Kidney (tissue), 13 donors: ENCODE measurements at regions not wholly inside any gene's neighbourhood (a gene's known extent, or its start where the extent isn't known, plus 50 kb on each side); places are given as distances from the start of the nearest gene placed in this dataset.

ENCODE experiments used
- DNase-seq, 5 donors: peaks; one replicate each; pipeline ENCODE4 v3.0.0-alpha.2; 2013 to 2020
- FAIRE-seq: peaks from 2 replicates; lab custom pipeline; 2012; peaks lifted over from hg19 to GRCh38; lab: Jason Lieb, UNC
- H3K27ac ChIP-seq, 2 donors: one replicate each; pipeline ENCODE4 v1.7.0; 2013; ENCODE audit warnings: low read depth in 2 of 2, low read length in 2 of 2, inconsistent platforms in 1 of 2
- H3K27me3 ChIP-seq: one replicate; pipeline ENCODE4 v1.7.1; 2013; ENCODE audit warnings: low read length, inconsistent platforms; ENCODE audit not compliant: control insufficient read depth, insufficient read depth
- H3K36me3 ChIP-seq, 3 donors: one replicate each; pipeline versions ENCODE4 v1.7.0 to v1.7.1; 2013; ENCODE audit warnings: low read length in 3 of 3, control low read depth in 1 of 3, inconsistent platforms in 1 of 3; ENCODE audit not compliant: insufficient read depth in 3 of 3, control insufficient read depth in 2 of 3
- H3K4me1 ChIP-seq, 3 donors: one replicate each; pipeline versions ENCODE4 v1.7.0 to v1.7.1; 2013; ENCODE audit warnings: low read length in 3 of 3, inconsistent platforms in 1 of 3, low read depth in 1 of 3; ENCODE audit not compliant: control insufficient read depth in 2 of 3, insufficient read depth in 2 of 3
- H3K4me3 ChIP-seq, 3 donors: one replicate each; pipeline versions ENCODE4 v1.7.0 to v1.8.1; 2013; ENCODE audit warnings: low read length in 3 of 3, control low read depth in 1 of 3, inconsistent platforms in 1 of 3
- H3K9ac ChIP-seq, 3 donors: one replicate each; pipeline versions ENCODE4 v1.7.0 to v1.7.1; 2013; ENCODE audit warnings: low read length in 3 of 3, control low read depth in 1 of 3, inconsistent platforms in 1 of 3
- H3K9me3 ChIP-seq, 3 donors: one replicate each; pipeline versions ENCODE4 v1.7.0 to v1.7.1; 2013; ENCODE audit warnings: low read length in 3 of 3, control low read depth in 1 of 3, inconsistent platforms in 1 of 3; ENCODE audit not compliant: control insufficient read depth in 2 of 3, insufficient read depth in 1 of 3
- intact Hi-C: fragments of 100-400 bp; cut with DNase I; formaldehyde crosslinking; loops from one replicate; pipeline ENCODE4 v1.11.1; 2022
- TF ChIP-seq, protein P1 (sequence below): IDR thresholded peaks from 3 replicates; pipeline ENCODE4 v1.5.1; 2012; ENCODE audit warnings: mild to moderate bottlenecking, moderate library complexity, borderline replicate concordance; ENCODE audit not compliant: insufficient read depth; ENCODE audit errors: extremely low read depth
- donor health status: control.
- donor health status: control.
- donor health status: control.
- donor health status: control.
- donor health status: control.
- donor health status: DM: yes; HTN: yes; CAD: no.
- donor health status: Normal renal cell carcinoma (clear cell type).

DNA sequence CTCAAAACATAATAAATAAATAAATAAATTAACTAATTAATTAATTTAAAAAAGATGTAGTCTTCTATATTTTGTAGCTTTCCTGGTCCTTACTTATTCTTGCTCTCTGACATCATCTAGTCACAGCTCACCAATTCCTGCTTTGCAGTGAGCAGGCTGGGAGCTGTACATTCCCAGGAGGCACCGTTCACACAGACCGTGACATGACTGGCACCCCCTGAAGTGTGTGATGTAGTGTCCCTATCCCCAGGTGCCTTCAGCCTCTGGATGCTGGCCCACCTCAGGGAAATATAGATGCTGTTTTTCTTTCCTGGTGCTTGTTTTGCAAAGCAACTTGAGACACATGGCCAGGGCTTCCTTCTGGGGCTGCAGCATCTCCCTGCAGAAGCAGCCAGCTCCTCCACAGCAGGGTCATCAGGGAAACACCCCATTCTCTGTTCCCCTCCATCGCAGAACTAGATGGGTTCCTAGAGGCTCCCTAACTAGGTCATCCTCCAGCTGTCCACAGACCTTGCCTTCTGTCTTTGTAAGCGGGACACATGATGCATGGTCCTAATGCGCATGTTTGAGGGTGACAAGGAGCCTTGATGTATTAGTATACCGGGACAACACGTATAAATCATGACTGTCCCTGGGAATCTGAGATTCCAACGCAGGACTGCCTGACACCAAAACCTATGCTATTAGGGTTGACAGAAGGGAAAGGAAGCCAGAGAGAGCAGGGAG lies 76.4 kb downstream of the RHOB start:
- DNase-seq = peak in 4 of 5 donors; percentile 75 to 88 (median 82)
- Histone ChIP-seq H3K4me1 (peaks cover 0 to 20% (median 6%) of the 10 kb centered on the region in 3 donors), H3K27ac (no peak overlapping the region), H3K9me3 (no peaks in the 10 kb centered on the region), H3K4me3 (no peak overlapping the region), H3K36me3 (no peaks in the 10 kb centered on the region), H3K9ac (no peak overlapping the region), H3K27me3 (no peaks in the 10 kb centered on the region)
- TF ChIP-seq, protein P1, sequence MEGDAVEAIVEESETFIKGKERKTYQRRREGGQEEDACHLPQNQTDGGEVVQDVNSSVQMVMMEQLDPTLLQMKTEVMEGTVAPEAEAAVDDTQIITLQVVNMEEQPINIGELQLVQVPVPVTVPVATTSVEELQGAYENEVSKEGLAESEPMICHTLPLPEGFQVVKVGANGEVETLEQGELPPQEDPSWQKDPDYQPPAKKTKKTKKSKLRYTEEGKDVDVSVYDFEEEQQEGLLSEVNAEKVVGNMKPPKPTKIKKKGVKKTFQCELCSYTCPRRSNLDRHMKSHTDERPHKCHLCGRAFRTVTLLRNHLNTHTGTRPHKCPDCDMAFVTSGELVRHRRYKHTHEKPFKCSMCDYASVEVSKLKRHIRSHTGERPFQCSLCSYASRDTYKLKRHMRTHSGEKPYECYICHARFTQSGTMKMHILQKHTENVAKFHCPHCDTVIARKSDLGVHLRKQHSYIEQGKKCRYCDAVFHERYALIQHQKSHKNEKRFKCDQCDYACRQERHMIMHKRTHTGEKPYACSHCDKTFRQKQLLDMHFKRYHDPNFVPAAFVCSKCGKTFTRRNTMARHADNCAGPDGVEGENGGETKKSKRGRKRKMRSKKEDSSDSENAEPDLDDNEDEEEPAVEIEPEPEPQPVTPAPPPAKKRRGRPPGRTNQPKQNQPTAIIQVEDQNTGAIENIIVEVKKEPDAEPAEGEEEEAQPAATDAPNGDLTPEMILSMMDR = no peak
- no peak for FAIRE-seq
- intact Hi-C loops = no loop called here

DNA sequence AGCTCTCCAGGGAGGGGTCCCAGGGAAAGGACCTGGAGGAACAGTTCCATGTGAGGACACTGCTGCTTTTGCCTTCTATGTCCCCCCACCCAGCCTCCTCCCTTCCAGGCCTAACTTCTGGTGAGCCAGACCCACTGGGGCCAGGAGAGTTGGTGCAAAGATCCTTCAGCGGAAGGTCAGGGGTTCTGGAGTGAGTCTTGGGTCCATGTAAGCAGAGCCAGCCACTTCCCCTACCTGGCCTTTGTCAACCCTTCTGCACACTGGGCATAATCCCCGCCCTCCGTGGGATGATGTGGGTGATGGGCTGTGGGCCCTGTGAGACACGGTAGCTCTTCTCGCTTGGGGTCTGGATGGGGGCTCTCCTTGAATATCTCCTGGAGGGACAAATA lies 76.9 kb downstream of the RHOB start:
- Histone ChIP-seq H3K4me3 (no peak overlapping the region), H3K4me1 (peaks cover 0 to 20% (median 6%) of the 10 kb centered on the region in 3 donors), H3K9ac (no peak overlapping the region), H3K36me3 (no peaks in the 10 kb centered on the region), H3K27ac (no peak overlapping the region), H3K9me3 (no peaks in the 10 kb centered on the region), H3K27me3 (no peaks in the 10 kb centered on the region)
- DNase-seq = peak in 1 of 5 donors; percentile 53
- TF ChIP-seq, protein P1 = no peak
- FAIRE-seq = no peak
- intact Hi-C loops = no loop called here

DNA sequence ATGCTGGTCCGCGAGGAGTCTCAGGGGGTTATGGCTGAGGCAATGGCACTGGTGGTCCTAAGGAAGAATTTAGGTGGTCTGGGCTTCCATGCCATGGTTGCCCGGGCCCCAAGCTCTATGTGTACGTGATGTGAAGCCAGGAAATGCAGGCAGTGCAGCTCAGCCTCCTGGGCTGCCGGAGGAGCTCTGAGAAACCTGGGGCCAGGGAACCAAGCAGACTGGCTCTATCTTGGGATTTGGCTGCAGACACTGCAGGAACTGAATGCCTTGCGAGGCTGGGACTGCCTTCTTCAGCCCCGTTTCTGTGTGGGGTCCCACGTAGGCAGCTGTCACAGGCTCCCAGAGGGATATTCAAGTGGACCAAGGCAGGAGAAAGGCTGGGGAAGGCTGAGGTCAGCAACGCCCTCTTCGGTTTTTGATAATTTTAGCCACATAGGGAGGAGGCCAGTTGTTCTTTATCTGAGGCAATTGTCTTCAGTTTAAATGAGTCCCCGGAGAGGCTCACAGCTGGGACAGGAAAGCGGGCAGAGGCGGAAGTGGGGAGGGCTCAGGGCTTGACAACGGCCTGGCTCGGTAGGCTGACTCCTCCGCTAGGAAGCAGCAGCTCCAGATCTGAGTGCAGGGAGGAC lies 77.7 kb downstream of the RHOB start:
- Histone ChIP-seq H3K36me3 (no peaks in the 10 kb centered on the region), H3K27me3 (no peaks in the 10 kb centered on the region), H3K9ac (no peak overlapping the region), H3K27ac (peak overlapping the region in 1 of 2 donors; percentile 52), H3K9me3 (no peaks in the 10 kb centered on the region), H3K4me3 (no peak overlapping the region), H3K4me1 (peaks cover 0 to 20% (median 6%) of the 10 kb centered on the region in 3 donors)
- DNase-seq = peak in 4 of 5 donors; percentile 61 to 91 (median 75)
- intact Hi-C loops = no loop called here
- TF ChIP-seq, protein P1 = no peak
- FAIRE-seq = no peak
